ENCODE measurements at regions not wholly inside any gene's neighbourhood (a gene's known extent, or its start where the extent isn't known, plus 50 kb on each side); places are given as distances from the start of the nearest gene placed in this dataset.

- peaks cover 11% of the 10 kb centered on the region for H3K4me1 ChIP-seq (ENCODE audit: control insufficient read depth, insufficient read depth, low read length)
- no peaks in the 10 kb centered on the region for H3K36me3 ChIP-seq (ENCODE audit: control insufficient read depth, insufficient read depth, low read length)
- peak overlapping the region; percentile 19 for H3K4me3 ChIP-seq (ENCODE audit: low read depth, low read length)
- no peaks in the 10 kb centered on the region for H3K9me3 ChIP-seq (ENCODE audit: control insufficient read depth, insufficient read depth, low read length)
- H3K27ac ChIP-seq (ENCODE audit: low read depth, low read length) = peak overlapping the region; percentile 70
- WGBS (ENCODE audit: insufficient coverage) = no CpG with 5 or more reads among the region's 2 CpGs
- H3K27me3 ChIP-seq (ENCODE audit: control insufficient read depth, insufficient read depth, low read length) = no peaks in the 10 kb centered on the region
- DNase-seq (ENCODE audit: low read depth in 4 of 6, low spot score in 6 of 6) = no peak
These were observed 98.6 kb upstream of the TAB2 start for GRCh38 chr6:149218915-149219314.

GRCh38 chr6:149220882-149221773 lies 96.4 kb upstream of the TAB2 start:
- 65% methylated on average over 3 of the region's 6 CpGs for WGBS (ENCODE audit: insufficient coverage)

GRCh38 chr6:149221774-149222070 lies 95.8 kb upstream of the TAB2 start:
- Histone ChIP-seq H3K9me3 (ENCODE audit: control insufficient read depth, insufficient read depth, low read length) (no peaks in the 10 kb centered on the region), H3K36me3 (ENCODE audit: control insufficient read depth, insufficient read depth, low read length) (no peaks in the 10 kb centered on the region), H3K4me3 (ENCODE audit: low read depth, low read length) (no peak overlapping the region), H3K27ac (ENCODE audit: low read depth, low read length) (peak overlapping the region; percentile 42), H3K4me1 (ENCODE audit: control insufficient read depth, insufficient read depth, low read length) (peaks cover 10% of the 10 kb centered on the region), H3K27me3 (ENCODE audit: control insufficient read depth, insufficient read depth, low read length) (no peaks in the 10 kb centered on the region)
- 86% methylated on average over 2 of the region's 4 CpGs for WGBS (ENCODE audit: insufficient coverage)
- DNase-seq (ENCODE audit: low read depth in 4 of 6, low spot score in 6 of 6) = no peak

More at GRCh38 chr6:149220882-149221773, 96.4 kb upstream of the TAB2 start:
- no peaks in the 10 kb centered on the region for H3K9me3 ChIP-seq (ENCODE audit: control insufficient read depth, insufficient read depth, low read length)
- no peaks in the 10 kb centered on the region for H3K27me3 ChIP-seq (ENCODE audit: control insufficient read depth, insufficient read depth, low read length)
- no peaks in the 10 kb centered on the region for H3K36me3 ChIP-seq (ENCODE audit: control insufficient read depth, insufficient read depth, low read length)
- H3K4me1 ChIP-seq (ENCODE audit: control insufficient read depth, insufficient read depth, low read length) = peaks cover 12% of the 10 kb centered on the region
- DNase-seq (ENCODE audit: low read depth in 4 of 6, low spot score in 6 of 6) = no peak
- H3K4me3 ChIP-seq (ENCODE audit: low read depth, low read length) = peak overlapping the region; percentile 17
- H3K27ac ChIP-seq (ENCODE audit: low read depth, low read length) = peak overlapping the region; percentile 42

- WGBS (ENCODE audit: insufficient coverage) = no CpG with 5 or more reads among the region's 4 CpGs
- H3K4me3 ChIP-seq (ENCODE audit: low read depth, low read length) = peak overlapping the region; percentile 3
- no peaks in the 10 kb centered on the region for H3K27me3 ChIP-seq (ENCODE audit: control insufficient read depth, insufficient read depth, low read length)
- no peaks in the 10 kb centered on the region for H3K9me3 ChIP-seq (ENCODE audit: control insufficient read depth, insufficient read depth, low read length)
- peak overlapping the region; percentile 70 for H3K27ac ChIP-seq (ENCODE audit: low read depth, low read length)
- H3K36me3 ChIP-seq (ENCODE audit: control insufficient read depth, insufficient read depth, low read length) = no peaks in the 10 kb centered on the region
- peaks cover 18% of the 10 kb centered on the region for H3K4me1 ChIP-seq (ENCODE audit: control insufficient read depth, insufficient read depth, low read length)
- DNase-seq (ENCODE audit: low read depth in 4 of 6, low spot score in 6 of 6) = peak in 1 of 6 donors; percentile 47
These were observed 94.2 kb upstream of the TAB2 start for GRCh38 chr6:149223120-149223903.

GRCh38 chr6:149223904-149224351 lies 93.6 kb upstream of the TAB2 start:
- Histone ChIP-seq H3K9me3 (ENCODE audit: control insufficient read depth, insufficient read depth, low read length) (no peaks in the 10 kb centered on the region), H3K27me3 (ENCODE audit: control insufficient read depth, insufficient read depth, low read length) (no peaks in the 10 kb centered on the region), H3K4me1 (ENCODE audit: control insufficient read depth, insufficient read depth, low read length) (peaks cover 23% of the 10 kb centered on the region), H3K36me3 (ENCODE audit: control insufficient read depth, insufficient read depth, low read length) (no peaks in the 10 kb centered on the region), H3K4me3 (ENCODE audit: low read depth, low read length) (no peak overlapping the region), H3K27ac (ENCODE audit: low read depth, low read length) (peak overlapping the region; percentile 70)
- peak in 2 of 6 donors; percentile 57 to 79 for DNase-seq (ENCODE audit: low read depth in 4 of 6, low spot score in 6 of 6)
- WGBS (ENCODE audit: insufficient coverage) = no CpG with 5 or more reads among the region's 2 CpGs

- Histone ChIP-seq H3K36me3 (ENCODE audit: control insufficient read depth, insufficient read depth, low read length) (no peaks in the 10 kb centered on the region), H3K27ac (ENCODE audit: low read depth, low read length) (peak overlapping the region; percentile 70), H3K9me3 (ENCODE audit: control insufficient read depth, insufficient read depth, low read length) (no peaks in the 10 kb centered on the region), H3K4me1 (ENCODE audit: control insufficient read depth, insufficient read depth, low read length) (peaks cover 27% of the 10 kb centered on the region), H3K27me3 (ENCODE audit: control insufficient read depth, insufficient read depth, low read length) (no peaks in the 10 kb centered on the region), H3K4me3 (ENCODE audit: low read depth, low read length) (no peak overlapping the region)
- 69% methylated on average over 2 of the region's 6 CpGs for WGBS (ENCODE audit: insufficient coverage)
- peak in 1 of 6 donors; percentile 67 for DNase-seq (ENCODE audit: low read depth in 4 of 6, low spot score in 6 of 6)
These were observed 93.1 kb upstream of the TAB2 start for GRCh38 chr6:149224399-149224798.

- H3K27me3 ChIP-seq (ENCODE audit: control insufficient read depth, insufficient read depth, low read length) = no peaks in the 10 kb centered on the region
- no peak for DNase-seq (ENCODE audit: low read depth in 4 of 6, low spot score in 6 of 6)
- peak overlapping the region; percentile 70 for H3K27ac ChIP-seq (ENCODE audit: low read depth, low read length)
- no CpG with 5 or more reads among the region's 3 CpGs for WGBS (ENCODE audit: insufficient coverage)
- no peaks in the 10 kb centered on the region for H3K36me3 ChIP-seq (ENCODE audit: control insufficient read depth, insufficient read depth, low read length)
- H3K4me3 ChIP-seq (ENCODE audit: low read depth, low read length) = no peak overlapping the region
- H3K9me3 ChIP-seq (ENCODE audit: control insufficient read depth, insufficient read depth, low read length) = no peaks in the 10 kb centered on the region
- H3K4me1 ChIP-seq (ENCODE audit: control insufficient read depth, insufficient read depth, low read length) = peaks cover 29% of the 10 kb centered on the region
These were observed 92.1 kb upstream of the TAB2 start for GRCh38 chr6:149225370-149225769.

- no peak overlapping the region for H3K4me3 ChIP-seq (ENCODE audit: low read depth, low read length)
These were observed 91.6 kb upstream of the TAB2 start for GRCh38 chr6:149225946-149226345.

GRCh38 chr6:149227796-149228195 lies 89.7 kb upstream of the TAB2 start:
- WGBS (ENCODE audit: insufficient coverage) = 83% methylated on average over 2 of the region's 5 CpGs
- peak overlapping the region; percentile 84 for H3K27ac ChIP-seq (ENCODE audit: low read depth, low read length)
- H3K4me3 ChIP-seq (ENCODE audit: low read depth, low read length) = no peak overlapping the region
- no peaks in the 10 kb centered on the region for H3K27me3 ChIP-seq (ENCODE audit: control insufficient read depth, insufficient read depth, low read length)
- DNase-seq (ENCODE audit: low read depth in 4 of 6, low spot score in 6 of 6) = no peak
- H3K36me3 ChIP-seq (ENCODE audit: control insufficient read depth, insufficient read depth, low read length) = no peaks in the 10 kb centered on the region
- H3K4me1 ChIP-seq (ENCODE audit: control insufficient read depth, insufficient read depth, low read length) = peaks cover 34% of the 10 kb centered on the region
- no peaks in the 10 kb centered on the region for H3K9me3 ChIP-seq (ENCODE audit: control insufficient read depth, insufficient read depth, low read length)

More at GRCh38 chr6:149225946-149226345, 91.6 kb upstream of the TAB2 start:
- no peaks in the 10 kb centered on the region for H3K36me3 ChIP-seq (ENCODE audit: control insufficient read depth, insufficient read depth, low read length)
- H3K27me3 ChIP-seq (ENCODE audit: control insufficient read depth, insufficient read depth, low read length) = no peaks in the 10 kb centered on the region
- peaks cover 29% of the 10 kb centered on the region for H3K4me1 ChIP-seq (ENCODE audit: control insufficient read depth, insufficient read depth, low read length)
- peak in 1 of 6 donors; percentile 47 for DNase-seq (ENCODE audit: low read depth in 4 of 6, low spot score in 6 of 6)
- no peaks in the 10 kb centered on the region for H3K9me3 ChIP-seq (ENCODE audit: control insufficient read depth, insufficient read depth, low read length)
- WGBS (ENCODE audit: insufficient coverage) = 65% methylated on average over 4 of the region's 10 CpGs
- H3K27ac ChIP-seq (ENCODE audit: low read depth, low read length) = peak overlapping the region; percentile 70
